GM23338 (cell line): ENCODE measurements at regions not wholly inside any gene's neighbourhood (a gene's known extent, or its start where the extent isn't known, plus 50 kb on each side); places are given as distances from the start of the nearest gene placed in this dataset.

ENCODE experiments used
- ATAC-seq: fragments of 200-7000 bp; cut with Tn5 transposase; 3 replicates; pipeline ENCODE4 v1.9.1; 2020
- DNase-seq: peaks from one replicate; pipeline ENCODE4 v3.0.0-alpha.2; 2015; ENCODE audit warnings: low spot score
- H2AFZ ChIP-seq: fragments of 200-600 bp; sonication (generic); 2 replicates; pipeline ENCODE4 v1.8.0; 2016; ENCODE audit warnings: antibody characterized with exemption, mild to moderate bottlenecking, moderate library complexity
- H3F3A ChIP-seq: fragments of 200-600 bp; sonication (generic); replicated peaks from 2 replicates; pipeline ENCODE4 v1.8.0; 2017; ENCODE audit warnings: antibody characterized with exemption, mixed run types, low read depth
- H3K27ac ChIP-seq: fragments of 200-600 bp; sonication (generic); 2 replicates; pipeline ENCODE4 v1.6.1; 2016; ENCODE audit warnings: low read depth
- H3K27me3 ChIP-seq: fragments of 200-600 bp; sonication (generic); 2 replicates; pipeline ENCODE4 v1.8.0; 2016; ENCODE audit warnings: mild to moderate bottlenecking, mixed run types, moderate library complexity; ENCODE audit not compliant: insufficient read depth
- H3K36me3 ChIP-seq: fragments of 200-600 bp; sonication (generic); 2 replicates; pipeline ENCODE4 v1.8.0; 2016; ENCODE audit warnings: mild to moderate bottlenecking; ENCODE audit not compliant: insufficient read depth
- H3K4me1 ChIP-seq: fragments of 200-600 bp; sonication (generic); 2 replicates; pipeline ENCODE4 v1.8.0; 2016; ENCODE audit warnings: mild to moderate bottlenecking, moderate library complexity; ENCODE audit not compliant: insufficient read depth
- H3K4me2 ChIP-seq: fragments of 200-600 bp; sonication (generic); 2 replicates; pipeline ENCODE4 v1.7.1; 2017; ENCODE audit warnings: mixed run types
- H3K4me3 ChIP-seq: fragments of 200-600 bp; sonication (generic); 2 replicates; pipeline ENCODE4 v1.6.1; 2016; ENCODE audit warnings: mixed run types
- H3K79me2 ChIP-seq: fragments of 200-600 bp; sonication (generic); replicated peaks from 2 replicates; pipeline ENCODE4 v1.8.0; 2017; ENCODE audit warnings: mild to moderate bottlenecking; ENCODE audit not compliant: insufficient read depth
- H3K9me2 ChIP-seq: fragments of 200-600 bp; sonication (generic); 2 replicates; pipeline ENCODE4 v1.8.0; 2017; ENCODE audit not compliant: insufficient read depth
- H4K20me1 ChIP-seq: fragments of 200-600 bp; sonication (generic); replicated peaks from 2 replicates; pipeline ENCODE4 v1.8.0; 2017; ENCODE audit warnings: mild to moderate bottlenecking; ENCODE audit not compliant: insufficient read depth
- H3K27ac Mint-ChIP-seq: 2 replicates; pipeline ENCODE4 v1.8.0; 2020; ENCODE audit warnings: inconsistent platforms, mild to moderate bottlenecking, moderate library complexity, mixed read lengths
- H3K27me3 Mint-ChIP-seq: 3 replicates; pipeline ENCODE4 v1.8.0; 2022; ENCODE audit warnings: low read depth, mild to moderate bottlenecking, moderate library complexity, mixed read lengths, inconsistent platforms; ENCODE audit not compliant: insufficient read depth, poor library complexity
- H3K36me3 Mint-ChIP-seq: 3 replicates; pipeline ENCODE4 v1.8.0; 2021; ENCODE audit warnings: low read depth, mild to moderate bottlenecking, inconsistent platforms, moderate library complexity, mixed read lengths
- H3K4me1 Mint-ChIP-seq: 3 replicates; pipeline ENCODE4 v1.8.0; 2020; ENCODE audit warnings: mild to moderate bottlenecking, inconsistent platforms, mixed read lengths
- H3K4me3 Mint-ChIP-seq: 3 replicates; pipeline ENCODE4 v1.8.0; 2021; ENCODE audit warnings: moderate library complexity, mild to moderate bottlenecking, inconsistent platforms, mixed read lengths
- H3K9me3 Mint-ChIP-seq: 3 replicates; pipeline ENCODE4 v1.8.0; 2020; ENCODE audit warnings: moderate library complexity, mild to moderate bottlenecking, inconsistent platforms, mixed read lengths
- CREB1 ChIP-seq: fragments of 250-450 bp; sonication (Bioruptor Pico); IDR thresholded peaks from 2 replicates; pipeline ENCODE4 v1.5.0; 2020; ENCODE audit warnings: low read depth, mild to moderate bottlenecking, moderate library complexity
- CTCF ChIP-seq, 2 experiments: fragments of 200-600 bp in 1 of 2; sonication (generic) in 1 of 2; conservative IDR thresholded peaks; 2 replicates each; pipeline versions ENCODE4 v1.5.1 to v1.6.1; 2016 to 2017; ENCODE audit warnings: antibody characterized with exemption in 2 of 2, low read depth in 2 of 2, mild to moderate bottlenecking in 2 of 2, moderate library complexity in 1 of 2
- EZH2 ChIP-seq: fragments of 200-600 bp; sonication (generic); IDR thresholded peaks from one replicate; pipeline ENCODE4 v1.8.0; 2017; ENCODE audit warnings: antibody characterized with exemption, mild to moderate bottlenecking, low read depth; ENCODE audit not compliant: unreplicated experiment
- EZH2phosphoT487 ChIP-seq: fragments of 200-600 bp; sonication (generic); IDR thresholded peaks from one replicate; pipeline ENCODE4 v1.8.1; 2018; ENCODE audit warnings: antibody characterized with exemption; ENCODE audit not compliant: unreplicated experiment
- JUNB ChIP-seq: IDR thresholded peaks from one replicate; pipeline ENCODE4 v1.6.1; 2016; ENCODE audit warnings: antibody characterized with exemption; ENCODE audit not compliant: unreplicated experiment
- NANOG ChIP-seq: IDR thresholded peaks from 2 replicates; pipeline ENCODE4 v1.6.1; 2016; ENCODE audit warnings: antibody characterized with exemption, borderline replicate concordance
- POLR2AphosphoS5 ChIP-seq: IDR thresholded peaks from 2 replicates; pipeline ENCODE4 v1.6.1; 2016; ENCODE audit warnings: antibody characterized with exemption, low read depth
- STAT1 ChIP-seq: IDR thresholded peaks from one replicate; pipeline ENCODE4 v1.6.1; 2016; ENCODE audit warnings: antibody characterized with exemption; ENCODE audit not compliant: unreplicated experiment
- ZNF114 ChIP-seq: fragments of 250-450 bp; sonication (Bioruptor Pico); IDR thresholded peaks from 2 replicates; pipeline ENCODE4 v1.5.0; 2020; ENCODE audit warnings: mild to moderate bottlenecking, moderate library complexity
- ZNF331 ChIP-seq: fragments of 250-450 bp; sonication (Bioruptor Pico); IDR thresholded peaks from 2 replicates; pipeline ENCODE4 v1.5.0; 2020; ENCODE audit warnings: low read depth, mild to moderate bottlenecking, moderate library complexity
- TF ChIP-seq, protein P1 (sequence below): IDR thresholded peaks from one replicate; pipeline ENCODE4 v1.6.1; 2018; ENCODE audit warnings: antibody characterized with exemption; ENCODE audit not compliant: unreplicated experiment
- TF ChIP-seq, protein P2 (sequence below): IDR thresholded peaks from 2 replicates; pipeline ENCODE4 v1.6.1; 2016; ENCODE audit warnings: antibody characterized with exemption
- TF ChIP-seq, protein P3 (sequence below): fragments of 250-450 bp; sonication (Bioruptor Pico); IDR thresholded peaks from 2 replicates; pipeline ENCODE4 v1.5.0; 2020; ENCODE audit warnings: mild to moderate bottlenecking, moderate library complexity

DNA sequence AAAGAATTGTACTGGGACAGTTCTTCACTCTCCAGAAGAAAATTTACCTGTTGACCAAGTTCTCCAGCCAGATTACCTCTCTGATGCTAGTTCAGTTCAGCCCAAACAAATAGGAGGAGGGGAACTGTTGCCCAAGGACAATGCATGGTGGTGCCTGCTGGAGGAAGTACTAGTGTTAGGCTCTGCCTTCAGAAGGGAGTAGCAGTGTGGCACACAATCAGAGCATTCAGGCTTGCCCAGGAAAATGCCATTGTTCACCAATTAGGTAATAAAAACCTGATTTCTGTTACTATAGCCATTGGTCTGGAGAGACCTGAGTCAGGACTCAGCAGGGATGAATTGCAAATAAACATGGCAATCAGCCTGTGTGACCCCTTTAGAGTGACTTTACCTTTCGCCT lies 720.8 kb upstream of the ZNF608 start:
- Histone ChIP-seq H3K4me2 (no peak overlapping the region), H3K79me2 (no peaks in the 10 kb centered on the region), H4K20me1 (no peaks in the 10 kb centered on the region), H2AFZ (peak overlapping the region; percentile 72; the same call in 1 of the 2 replicates), H3K4me1 (no peaks in the 10 kb centered on the region), H3K9me2 (0 out of 2 replicates have a peak, but pooled peaks cover 5% of the 10 kb centered on the region), H3K27ac (no peak overlapping the region), H3K36me3 (no peaks in the 10 kb centered on the region; the same call in 1 of the 2 replicates), H3F3A (no peaks in the 10 kb centered on the region), H3K27me3 (no peaks in the 10 kb centered on the region), H3K4me3 (no peak overlapping the region)
- no peak for ATAC-seq
- DNase-seq = no peak
- Mint-ChIP-seq H3K36me3 (no peaks in the 10 kb centered on the region; the same call in 2 of the 3 replicates), H3K4me1 (peaks cover 4% of the 10 kb centered on the region; the same call in 2 of the 3 replicates), H3K27ac (no peak overlapping the region), H3K4me3 (no peak overlapping the region), H3K27me3 (peaks cover 2% of the 10 kb centered on the region), H3K9me3 (no peaks in the 10 kb centered on the region; the same call in 2 of the 3 replicates)
- TF ChIP-seq ZNF114 (no peak), EZH2phosphoT487 (no peak), POLR2AphosphoS5 (no peak), EZH2 (no peak), CREB1 (no peak), NANOG (no peak), JUNB (no peak), CTCF (conservative IDR thresholded peaks at IDR 0.05; ENCODE audit: low read depth in 2 of 2) (no peak), ZNF331 (CRISPR knock-in tag) (no peak), STAT1 (no peak)
- TF ChIP-seq, protein P1, sequence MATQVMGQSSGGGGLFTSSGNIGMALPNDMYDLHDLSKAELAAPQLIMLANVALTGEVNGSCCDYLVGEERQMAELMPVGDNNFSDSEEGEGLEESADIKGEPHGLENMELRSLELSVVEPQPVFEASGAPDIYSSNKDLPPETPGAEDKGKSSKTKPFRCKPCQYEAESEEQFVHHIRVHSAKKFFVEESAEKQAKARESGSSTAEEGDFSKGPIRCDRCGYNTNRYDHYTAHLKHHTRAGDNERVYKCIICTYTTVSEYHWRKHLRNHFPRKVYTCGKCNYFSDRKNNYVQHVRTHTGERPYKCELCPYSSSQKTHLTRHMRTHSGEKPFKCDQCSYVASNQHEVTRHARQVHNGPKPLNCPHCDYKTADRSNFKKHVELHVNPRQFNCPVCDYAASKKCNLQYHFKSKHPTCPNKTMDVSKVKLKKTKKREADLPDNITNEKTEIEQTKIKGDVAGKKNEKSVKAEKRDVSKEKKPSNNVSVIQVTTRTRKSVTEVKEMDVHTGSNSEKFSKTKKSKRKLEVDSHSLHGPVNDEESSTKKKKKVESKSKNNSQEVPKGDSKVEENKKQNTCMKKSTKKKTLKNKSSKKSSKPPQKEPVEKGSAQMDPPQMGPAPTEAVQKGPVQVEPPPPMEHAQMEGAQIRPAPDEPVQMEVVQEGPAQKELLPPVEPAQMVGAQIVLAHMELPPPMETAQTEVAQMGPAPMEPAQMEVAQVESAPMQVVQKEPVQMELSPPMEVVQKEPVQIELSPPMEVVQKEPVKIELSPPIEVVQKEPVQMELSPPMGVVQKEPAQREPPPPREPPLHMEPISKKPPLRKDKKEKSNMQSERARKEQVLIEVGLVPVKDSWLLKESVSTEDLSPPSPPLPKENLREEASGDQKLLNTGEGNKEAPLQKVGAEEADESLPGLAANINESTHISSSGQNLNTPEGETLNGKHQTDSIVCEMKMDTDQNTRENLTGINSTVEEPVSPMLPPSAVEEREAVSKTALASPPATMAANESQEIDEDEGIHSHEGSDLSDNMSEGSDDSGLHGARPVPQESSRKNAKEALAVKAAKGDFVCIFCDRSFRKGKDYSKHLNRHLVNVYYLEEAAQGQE = no peak
- TF ChIP-seq, protein P2, sequence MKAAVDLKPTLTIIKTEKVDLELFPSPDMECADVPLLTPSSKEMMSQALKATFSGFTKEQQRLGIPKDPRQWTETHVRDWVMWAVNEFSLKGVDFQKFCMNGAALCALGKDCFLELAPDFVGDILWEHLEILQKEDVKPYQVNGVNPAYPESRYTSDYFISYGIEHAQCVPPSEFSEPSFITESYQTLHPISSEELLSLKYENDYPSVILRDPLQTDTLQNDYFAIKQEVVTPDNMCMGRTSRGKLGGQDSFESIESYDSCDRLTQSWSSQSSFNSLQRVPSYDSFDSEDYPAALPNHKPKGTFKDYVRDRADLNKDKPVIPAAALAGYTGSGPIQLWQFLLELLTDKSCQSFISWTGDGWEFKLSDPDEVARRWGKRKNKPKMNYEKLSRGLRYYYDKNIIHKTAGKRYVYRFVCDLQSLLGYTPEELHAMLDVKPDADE = no peak
- TF ChIP-seq, protein P3, sequence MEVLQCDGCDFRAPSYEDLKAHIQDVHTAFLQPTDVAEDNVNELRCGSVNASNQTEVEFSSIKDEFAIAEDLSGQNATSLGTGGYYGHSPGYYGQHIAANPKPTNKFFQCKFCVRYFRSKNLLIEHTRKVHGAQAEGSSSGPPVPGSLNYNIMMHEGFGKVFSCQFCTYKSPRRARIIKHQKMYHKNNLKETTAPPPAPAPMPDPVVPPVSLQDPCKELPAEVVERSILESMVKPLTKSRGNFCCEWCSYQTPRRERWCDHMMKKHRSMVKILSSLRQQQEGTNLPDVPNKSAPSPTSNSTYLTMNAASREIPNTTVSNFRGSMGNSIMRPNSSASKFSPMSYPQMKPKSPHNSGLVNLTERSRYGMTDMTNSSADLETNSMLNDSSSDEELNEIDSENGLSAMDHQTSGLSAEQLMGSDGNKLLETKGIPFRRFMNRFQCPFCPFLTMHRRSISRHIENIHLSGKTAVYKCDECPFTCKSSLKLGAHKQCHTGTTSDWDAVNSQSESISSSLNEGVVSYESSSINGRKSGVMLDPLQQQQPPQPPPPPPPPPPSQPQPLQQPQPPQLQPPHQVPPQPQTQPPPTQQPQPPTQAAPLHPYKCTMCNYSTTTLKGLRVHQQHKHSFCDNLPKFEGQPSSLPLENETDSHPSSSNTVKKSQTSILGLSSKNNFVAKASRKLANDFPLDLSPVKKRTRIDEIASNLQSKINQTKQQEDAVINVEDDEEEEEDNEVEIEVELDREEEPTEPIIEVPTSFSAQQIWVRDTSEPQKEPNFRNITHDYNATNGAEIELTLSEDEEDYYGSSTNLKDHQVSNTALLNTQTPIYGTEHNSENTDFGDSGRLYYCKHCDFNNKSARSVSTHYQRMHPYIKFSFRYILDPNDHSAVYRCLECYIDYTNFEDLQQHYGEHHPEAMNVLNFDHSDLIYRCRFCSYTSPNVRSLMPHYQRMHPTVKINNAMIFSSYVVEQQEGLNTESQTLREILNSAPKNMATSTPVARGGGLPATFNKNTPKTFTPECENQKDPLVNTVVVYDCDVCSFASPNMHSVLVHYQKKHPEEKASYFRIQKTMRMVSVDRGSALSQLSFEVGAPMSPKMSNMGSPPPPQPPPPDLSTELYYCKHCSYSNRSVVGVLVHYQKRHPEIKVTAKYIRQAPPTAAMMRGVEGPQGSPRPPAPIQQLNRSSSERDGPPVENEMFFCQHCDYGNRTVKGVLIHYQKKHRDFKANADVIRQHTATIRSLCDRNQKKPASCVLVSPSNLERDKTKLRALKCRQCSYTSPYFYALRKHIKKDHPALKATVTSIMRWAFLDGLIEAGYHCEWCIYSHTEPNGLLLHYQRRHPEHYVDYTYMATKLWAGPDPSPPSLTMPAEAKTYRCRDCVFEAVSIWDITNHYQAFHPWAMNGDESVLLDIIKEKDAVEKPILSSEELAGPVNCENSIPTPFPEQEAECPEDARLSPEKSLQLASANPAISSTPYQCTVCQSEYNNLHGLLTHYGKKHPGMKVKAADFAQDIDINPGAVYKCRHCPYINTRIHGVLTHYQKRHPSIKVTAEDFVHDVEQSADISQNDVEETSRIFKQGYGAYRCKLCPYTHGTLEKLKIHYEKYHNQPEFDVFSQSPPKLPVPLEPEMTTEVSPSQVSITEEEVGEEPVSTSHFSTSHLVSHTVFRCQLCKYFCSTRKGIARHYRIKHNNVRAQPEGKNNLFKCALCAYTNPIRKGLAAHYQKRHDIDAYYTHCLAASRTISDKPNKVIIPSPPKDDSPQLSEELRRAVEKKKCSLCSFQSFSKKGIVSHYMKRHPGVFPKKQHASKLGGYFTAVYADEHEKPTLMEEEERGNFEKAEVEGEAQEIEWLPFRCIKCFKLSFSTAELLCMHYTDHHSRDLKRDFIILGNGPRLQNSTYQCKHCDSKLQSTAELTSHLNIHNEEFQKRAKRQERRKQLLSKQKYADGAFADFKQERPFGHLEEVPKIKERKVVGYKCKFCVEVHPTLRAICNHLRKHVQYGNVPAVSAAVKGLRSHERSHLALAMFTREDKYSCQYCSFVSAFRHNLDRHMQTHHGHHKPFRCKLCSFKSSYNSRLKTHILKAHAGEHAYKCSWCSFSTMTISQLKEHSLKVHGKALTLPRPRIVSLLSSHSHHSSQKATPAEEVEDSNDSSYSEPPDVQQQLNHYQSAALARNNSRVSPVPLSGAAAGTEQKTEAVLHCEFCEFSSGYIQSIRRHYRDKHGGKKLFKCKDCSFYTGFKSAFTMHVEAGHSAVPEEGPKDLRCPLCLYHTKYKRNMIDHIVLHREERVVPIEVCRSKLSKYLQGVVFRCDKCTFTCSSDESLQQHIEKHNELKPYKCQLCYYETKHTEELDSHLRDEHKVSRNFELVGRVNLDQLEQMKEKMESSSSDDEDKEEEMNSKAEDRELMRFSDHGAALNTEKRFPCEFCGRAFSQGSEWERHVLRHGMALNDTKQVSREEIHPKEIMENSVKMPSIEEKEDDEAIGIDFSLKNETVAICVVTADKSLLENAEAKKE (CRISPR knock-in tag) = no peak
